ENCODE measurements at regions not wholly inside any gene's neighbourhood (a gene's known extent, or its start where the extent isn't known, plus 50 kb on each side); places are given as distances from the start of the nearest gene placed in this dataset.

DNA sequence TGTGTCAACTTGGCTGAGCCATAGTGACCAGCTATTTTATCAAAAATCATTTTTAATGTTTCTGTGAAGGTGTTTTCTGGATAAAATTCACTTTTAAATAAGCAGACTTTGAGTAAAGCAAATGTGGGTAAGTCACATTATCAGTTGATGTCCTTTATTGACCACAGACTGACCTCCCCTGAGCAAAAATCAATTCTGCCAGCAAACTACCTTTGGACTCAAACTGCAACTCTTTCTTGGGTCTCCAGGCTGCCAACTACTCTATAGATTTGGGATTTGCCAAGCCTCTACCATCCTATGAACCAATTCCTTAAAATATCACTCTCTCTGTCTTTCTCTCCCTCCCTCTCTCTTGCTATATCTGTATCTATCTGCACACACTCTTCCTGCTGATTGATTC, 1571.7 kb upstream of the NUDT12 start:
- no peak overlapping the region for H3K4me3 ChIP-seq (ENCODE audit: low read depth, low read length)
- DNase-seq (ENCODE audit: low read depth): no peak
- TF ChIP-seq CTCF (IDR thresholded peaks at IDR 0.05; ENCODE audit: low read depth, low read length, missing control alignments): no peak
- in situ Hi-C loops (cut with HindIII; ENCODE audit: low sequenced_read_pairs): no loop called here

- no peak overlapping the region for H3K4me3 ChIP-seq (ENCODE audit: low read depth, low read length)
- TF ChIP-seq CTCF (IDR thresholded peaks at IDR 0.05; ENCODE audit: low read depth, low read length, missing control alignments): no peak
- DNase-seq (ENCODE audit: low read depth): no peak
- in situ Hi-C loops (cut with HindIII; ENCODE audit: low sequenced_read_pairs): no loop called here
Observed at GRCh38 chr5:105133087-105133486, 1570.5 kb upstream of the NUDT12 start.

- no peak overlapping the region for H3K4me3 ChIP-seq (ENCODE audit: low read depth, low read length)
- in situ Hi-C loops (cut with HindIII; ENCODE audit: low sequenced_read_pairs): no loop called here
- DNase-seq (ENCODE audit: low read depth): no peak
- no peak for TF ChIP-seq CTCF (IDR thresholded peaks at IDR 0.05; ENCODE audit: low read depth, low read length, missing control alignments)
Observed at GRCh38 chr5:105132581-105132980, 1570.0 kb upstream of the NUDT12 start.

- in situ Hi-C loops (cut with HindIII; ENCODE audit: low sequenced_read_pairs): no loop called here
- no peak for DNase-seq (ENCODE audit: low read depth)
- H3K4me3 ChIP-seq (ENCODE audit: low read depth, low read length): no peak overlapping the region
- TF ChIP-seq CTCF (IDR thresholded peaks at IDR 0.05; ENCODE audit: low read depth, low read length, missing control alignments): no peak
Observed at GRCh38 chr5:105131045-105131444, 1568.5 kb upstream of the NUDT12 start.

DNA sequence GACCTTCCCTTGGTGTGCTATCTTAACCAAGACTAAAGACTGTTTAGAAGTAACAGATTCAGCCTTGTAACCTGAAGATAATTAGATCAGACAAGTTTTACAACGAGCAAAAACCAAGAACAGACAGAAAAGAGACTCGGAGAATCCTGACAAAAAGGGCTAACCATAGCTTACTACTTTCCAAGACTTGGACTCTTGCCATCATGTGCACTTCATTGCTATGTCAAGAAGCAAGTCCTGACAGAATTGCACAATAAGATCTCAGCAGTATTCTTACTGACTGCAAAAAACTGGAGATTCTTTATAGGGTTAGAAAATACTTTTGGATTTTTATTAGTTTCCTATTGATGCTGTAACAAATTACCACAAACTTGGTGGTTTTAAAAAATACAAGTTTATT, 1539.0 kb upstream of the NUDT12 start:
- in situ Hi-C loops (cut with HindIII; ENCODE audit: low sequenced_read_pairs): no loop called here
- DNase-seq (ENCODE audit: low read depth): no peak
- no peak overlapping the region for H3K4me3 ChIP-seq (ENCODE audit: low read depth, low read length)
- no peak for TF ChIP-seq CTCF (IDR thresholded peaks at IDR 0.05; ENCODE audit: low read depth, low read length, missing control alignments)

GRCh38 chr5:105088961-105089360, 1526.4 kb upstream of the NUDT12 start:
- DNase-seq (ENCODE audit: low read depth): peak; percentile 31
- TF ChIP-seq CTCF (IDR thresholded peaks at IDR 0.05; ENCODE audit: low read depth, low read length, missing control alignments): no peak
- no peak overlapping the region for H3K4me3 ChIP-seq (ENCODE audit: low read depth, low read length)
- in situ Hi-C loops (cut with HindIII; ENCODE audit: low sequenced_read_pairs): no loop called here

DNA sequence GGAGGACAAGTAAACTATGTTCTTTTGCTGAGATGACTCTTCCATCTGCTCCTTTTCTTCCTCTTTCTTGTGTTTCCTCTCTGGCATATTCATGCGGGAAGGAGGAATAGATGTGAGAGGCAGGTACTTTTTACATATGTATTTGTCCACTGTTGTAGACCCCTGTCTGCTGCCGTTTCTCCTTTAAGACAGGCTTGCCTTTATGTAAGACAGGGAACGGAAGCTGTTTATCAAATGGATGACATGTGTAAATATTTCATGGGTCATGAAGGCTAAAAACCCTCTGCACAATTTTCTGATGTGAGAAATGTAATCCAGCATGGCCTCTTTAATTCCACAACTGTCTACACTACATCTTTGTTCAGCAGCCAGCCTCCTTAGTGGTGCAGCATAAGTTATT, 1525.5 kb upstream of the NUDT12 start:
- H3K4me3 ChIP-seq (ENCODE audit: low read depth, low read length): no peak overlapping the region
- no peak for TF ChIP-seq CTCF (IDR thresholded peaks at IDR 0.05; ENCODE audit: low read depth, low read length, missing control alignments)
- no peak for DNase-seq (ENCODE audit: low read depth)
- in situ Hi-C loops (cut with HindIII; ENCODE audit: low sequenced_read_pairs): no loop called here
